Right kidney (tissue), 1 donor: ENCODE measurements at regions not wholly inside any gene's neighbourhood (a gene's known extent, or its start where the extent isn't known, plus 50 kb on each side); places are given as distances from the start of the nearest gene placed in this dataset.
A peak's percentile ranks its signal among the peaks of the same experiment; 100 is the strongest.
"Not testable (repeated sequence)": the region's sequence is repeated elsewhere in the genome, so short reads cannot be mapped to it uniquely, and the experiment has no call there.

Experiments used
- DNase-seq: peaks from one replicate; pipeline ENCODE4 v3.0.0-alpha.2; 2016

GRCh38 chr10:124161601-124162000, 68.2 kb upstream of the CHST15 start:
- no peak for DNase-seq

GRCh38 chr10:124160943-124161582, 67.7 kb upstream of the CHST15 start:
- DNase-seq: no peak

- DNase-seq: no peak
Measured at GRCh38 chr10:124160176-124160575, 66.8 kb upstream of the CHST15 start.

GRCh38 chr10:124159153-124159552, 65.8 kb upstream of the CHST15 start:
- DNase-seq: no peak

GRCh38 chr10:124158592-124158991, 65.2 kb upstream of the CHST15 start:
- DNase-seq: no peak

GRCh38 chr10:124157271-124157681, 63.9 kb upstream of the CHST15 start:
- DNase-seq: no peak

- peak; percentile 67 for DNase-seq
Measured at GRCh38 chr10:124156524-124157260, 63.3 kb upstream of the CHST15 start.

GRCh38 chr10:124155781-124156435, 62.5 kb upstream of the CHST15 start:
- DNase-seq: peak; percentile 65

- DNase-seq: peak; percentile 50
Measured at GRCh38 chr10:124153023-124153826, 59.8 kb upstream of the CHST15 start.

GRCh38 chr10:124152139-124153022, 59.0 kb upstream of the CHST15 start:
- peak; percentile 44 for DNase-seq

- DNase-seq: no peak
Measured at GRCh38 chr10:124151466-124152095, 58.2 kb upstream of the CHST15 start.

GRCh38 chr10:124150807-124151417, 57.5 kb upstream of the CHST15 start:
- DNase-seq: no peak

- no peak for DNase-seq
Measured at GRCh38 chr10:124150189-124150806, 56.9 kb upstream of the CHST15 start.

GRCh38 chr10:124149189-124150042, 56.0 kb upstream of the CHST15 start:
- no peak for DNase-seq

GRCh38 chr10:124148509-124149188, 55.3 kb upstream of the CHST15 start:
- not testable (repeated sequence) for DNase-seq

- no peak for DNase-seq
Measured at GRCh38 chr10:124146483-124146882, 53.1 kb upstream of the CHST15 start.

GRCh38 chr10:124145109-124145870, 51.9 kb upstream of the CHST15 start:
- no peak for DNase-seq

GRCh38 chr10:124144536-124144935, 51.1 kb upstream of the CHST15 start:
- no peak for DNase-seq
